ENCODE measurements at regions not wholly inside any gene's neighbourhood (a gene's known extent, or its start where the extent isn't known, plus 50 kb on each side); places are given as distances from the start of the nearest gene placed in this dataset.

DNA sequence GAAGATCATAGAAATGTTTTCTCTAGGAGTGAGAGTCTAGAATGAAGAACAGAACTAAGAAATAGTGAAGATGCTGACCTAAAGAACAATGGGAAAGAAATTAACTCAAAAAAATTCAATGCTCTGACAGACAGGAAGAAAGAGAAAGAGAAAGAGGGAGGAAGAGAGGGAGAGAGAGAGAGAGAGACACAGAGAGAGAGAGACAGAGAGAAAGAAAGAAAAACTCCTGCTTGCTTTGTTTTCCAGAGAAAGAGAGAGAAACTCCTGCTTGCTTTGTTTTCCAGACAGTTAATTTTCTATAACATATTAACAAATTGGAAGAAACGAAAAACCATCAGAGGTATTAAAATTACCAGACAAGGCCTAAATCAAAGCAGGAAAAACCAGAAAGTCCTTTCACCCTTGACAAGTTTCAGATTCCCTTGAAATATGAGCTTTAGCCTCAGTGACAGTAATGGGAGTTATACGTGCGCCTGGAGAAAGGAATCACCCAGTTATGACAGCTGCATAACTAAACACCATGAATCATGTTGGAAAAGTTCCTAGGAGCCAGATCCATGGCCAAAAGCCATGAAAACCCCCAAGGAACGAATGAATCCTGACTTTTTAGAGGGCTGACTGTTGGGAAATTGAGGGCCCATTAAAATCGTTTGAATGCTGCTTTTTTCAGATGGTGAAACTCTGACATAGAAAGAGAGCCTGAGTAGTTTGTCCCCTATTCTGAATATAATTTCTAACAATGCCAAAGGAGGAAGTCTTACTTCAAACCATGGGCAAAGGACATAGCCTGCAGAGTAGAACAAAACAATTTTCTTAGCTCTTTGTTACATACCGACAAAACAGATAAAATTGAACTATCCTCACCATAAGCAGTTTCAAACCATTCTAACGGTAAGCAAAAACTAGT lies 228.6 kb upstream of the CHST9 start:
- no peaks in the 10 kb centered on the region for H3K36me3 ChIP-seq (ENCODE audit: control insufficient read depth in 2 of 2, extremely low read depth in 1 of 2, insufficient read depth in 2 of 2, low read length in 2 of 2)
- no peak for TF ChIP-seq GATA2 (IDR thresholded peaks at IDR 0.05; ENCODE audit: insufficient read depth, insufficient read length, low read depth, low read length)
- TF ChIP-seq, protein P1, sequence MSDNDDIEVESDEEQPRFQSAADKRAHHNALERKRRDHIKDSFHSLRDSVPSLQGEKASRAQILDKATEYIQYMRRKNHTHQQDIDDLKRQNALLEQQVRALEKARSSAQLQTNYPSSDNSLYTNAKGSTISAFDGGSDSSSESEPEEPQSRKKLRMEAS (IDR thresholded peaks at IDR 0.05; ENCODE audit: insufficient read depth, insufficient read length) = no peak
- H3K9me3 ChIP-seq (replicated peaks; ENCODE audit: control insufficient read depth, insufficient read depth, low read length) = no peaks in the 10 kb centered on the region
- H3K27ac ChIP-seq (ENCODE audit: insufficient read depth, low read depth, low read length) = no peak overlapping the region
- POLR2A ChIA-PET = no interaction called here
- H4K20me1 ChIP-seq (replicated peaks; ENCODE audit: control insufficient read depth, extremely low read depth, insufficient read depth, low read length) = no peaks in the 10 kb centered on the region
- BruUV-seq (replicated peaks) = no TSS peak
- no peaks in the 10 kb centered on the region for H3K9me1 ChIP-seq (replicated peaks; ENCODE audit: control insufficient read depth, extremely low read depth, insufficient read depth, low read length)
- H3K27me3 ChIP-seq (ENCODE audit: control insufficient read depth in 2 of 2, insufficient read depth in 2 of 2, low read length in 2 of 2) = no peaks in the 10 kb centered on the region
- intact Hi-C loops (cut with micrococcal nuclease) (no loop called here), dilution Hi-C loops (cut with MboI; ENCODE audit: extremely low pct_ligation_motif_present, low sequenced_read_pairs) (no loop called here)
- DNase-seq (ENCODE audit: low read depth, low spot score) = no peak
- no peak for FAIRE-seq
- CTCF ChIA-PET = no interaction called here
- no peak overlapping the region for H2AFZ ChIP-seq (ENCODE audit: low read depth, low read length)
- H3K4me3 ChIP-seq (replicated peaks in 1 of 3; ENCODE audit: insufficient read depth in 1 of 3, low read depth in 1 of 3, low read length in 3 of 3) = no peak overlapping the region
- no peaks in the 10 kb centered on the region for H3K4me1 ChIP-seq (ENCODE audit: control insufficient read depth, extremely low read depth, insufficient read depth, low read length)
- no peak overlapping the region for H3K9ac ChIP-seq (replicated peaks; ENCODE audit: extremely low read depth, insufficient read depth, low read length)
- no peak overlapping the region for H3K4me2 ChIP-seq (ENCODE audit: insufficient read depth, low read length)
- no peaks in the 10 kb centered on the region for H3K79me2 ChIP-seq (ENCODE audit: control insufficient read depth, insufficient read depth, low read length)

DNA sequence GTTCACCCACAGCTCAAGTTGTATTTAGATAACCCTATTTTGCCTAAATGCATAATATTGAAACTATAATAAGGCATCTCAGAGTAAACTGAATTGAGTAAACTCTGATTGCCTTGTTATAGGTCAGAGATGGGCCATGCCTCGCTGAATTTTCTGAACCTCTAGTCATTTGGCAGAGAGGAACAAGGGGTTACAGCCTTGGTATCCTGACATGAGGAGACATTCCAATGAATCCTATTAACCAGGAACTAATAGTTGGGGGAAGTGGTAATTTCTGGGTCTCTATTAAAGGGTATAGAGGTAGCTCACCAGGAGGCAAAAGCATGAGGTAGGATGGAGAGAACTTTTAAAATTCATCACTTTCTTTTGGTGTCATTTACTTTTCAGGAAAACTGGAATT lies 227.4 kb upstream of the CHST9 start:
- Histone ChIP-seq H3K4me3 (replicated peaks in 1 of 3; ENCODE audit: insufficient read depth in 1 of 3, low read depth in 1 of 3, low read length in 3 of 3) (no peak overlapping the region), H3K79me2 (ENCODE audit: control insufficient read depth, insufficient read depth, low read length) (no peaks in the 10 kb centered on the region), H3K9me1 (replicated peaks; ENCODE audit: control insufficient read depth, extremely low read depth, insufficient read depth, low read length) (no peaks in the 10 kb centered on the region), H3K4me2 (ENCODE audit: insufficient read depth, low read length) (no peak overlapping the region), H3K9me3 (replicated peaks; ENCODE audit: control insufficient read depth, insufficient read depth, low read length) (no peaks in the 10 kb centered on the region), H3K9ac (replicated peaks; ENCODE audit: extremely low read depth, insufficient read depth, low read length) (no peak overlapping the region), H3K4me1 (ENCODE audit: control insufficient read depth, extremely low read depth, insufficient read depth, low read length) (no peaks in the 10 kb centered on the region), H3K27me3 (ENCODE audit: control insufficient read depth in 2 of 2, insufficient read depth in 2 of 2, low read length in 2 of 2) (no peaks in the 10 kb centered on the region), H3K36me3 (ENCODE audit: control insufficient read depth in 2 of 2, extremely low read depth in 1 of 2, insufficient read depth in 2 of 2, low read length in 2 of 2) (no peaks in the 10 kb centered on the region), H2AFZ (ENCODE audit: low read depth, low read length) (no peak overlapping the region), H4K20me1 (replicated peaks; ENCODE audit: control insufficient read depth, extremely low read depth, insufficient read depth, low read length) (no peaks in the 10 kb centered on the region), H3K27ac (ENCODE audit: insufficient read depth, low read depth, low read length) (no peak overlapping the region)
- no TSS peak for BruUV-seq (replicated peaks)
- no peak for TF ChIP-seq POLR2A (IDR thresholded peaks at IDR 0.05; ENCODE audit: low read depth, low read length)
- no peak for TF ChIP-seq MYC (IDR thresholded peaks at IDR 0.05; ENCODE audit: low read depth, low read length)
- TF ChIP-seq, protein P2, sequence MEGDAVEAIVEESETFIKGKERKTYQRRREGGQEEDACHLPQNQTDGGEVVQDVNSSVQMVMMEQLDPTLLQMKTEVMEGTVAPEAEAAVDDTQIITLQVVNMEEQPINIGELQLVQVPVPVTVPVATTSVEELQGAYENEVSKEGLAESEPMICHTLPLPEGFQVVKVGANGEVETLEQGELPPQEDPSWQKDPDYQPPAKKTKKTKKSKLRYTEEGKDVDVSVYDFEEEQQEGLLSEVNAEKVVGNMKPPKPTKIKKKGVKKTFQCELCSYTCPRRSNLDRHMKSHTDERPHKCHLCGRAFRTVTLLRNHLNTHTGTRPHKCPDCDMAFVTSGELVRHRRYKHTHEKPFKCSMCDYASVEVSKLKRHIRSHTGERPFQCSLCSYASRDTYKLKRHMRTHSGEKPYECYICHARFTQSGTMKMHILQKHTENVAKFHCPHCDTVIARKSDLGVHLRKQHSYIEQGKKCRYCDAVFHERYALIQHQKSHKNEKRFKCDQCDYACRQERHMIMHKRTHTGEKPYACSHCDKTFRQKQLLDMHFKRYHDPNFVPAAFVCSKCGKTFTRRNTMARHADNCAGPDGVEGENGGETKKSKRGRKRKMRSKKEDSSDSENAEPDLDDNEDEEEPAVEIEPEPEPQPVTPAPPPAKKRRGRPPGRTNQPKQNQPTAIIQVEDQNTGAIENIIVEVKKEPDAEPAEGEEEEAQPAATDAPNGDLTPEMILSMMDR (IDR thresholded peaks at IDR 0.05; ENCODE audit: extremely low read depth in 1 of 2, insufficient read depth in 1 of 2, low read depth in 1 of 2, low read length in 2 of 2) = no peak
- TF ChIP-seq GATA2 (IDR thresholded peaks at IDR 0.05; ENCODE audit: insufficient read depth, insufficient read length, low read depth, low read length) = no peak
- TF ChIP-seq, protein P1 (IDR thresholded peaks at IDR 0.05; ENCODE audit: insufficient read depth, insufficient read length) = no peak
- TF ChIP-seq POLR2AphosphoS5 (IDR thresholded peaks at IDR 0.05; ENCODE audit: insufficient read depth, low read depth, low read length) = no peak
- no peak for TF ChIP-seq JUN (IDR thresholded peaks at IDR 0.05; ENCODE audit: borderline replicate concordance, insufficient read depth, insufficient read length, low read depth)
- no peak for TF ChIP-seq FOS (IDR thresholded peaks at IDR 0.05; ENCODE audit: borderline replicate concordance, insufficient read depth, low read length)
- TF ChIP-seq EZH2 (IDR thresholded peaks at IDR 0.05; ENCODE audit: borderline replicate concordance, low read depth, low read length, severe bottlenecking) = no peak
- ChIA-PET POLR2A (no interaction called here), CTCF (no interaction called here)
- intact Hi-C loops (cut with micrococcal nuclease) (no loop called here), dilution Hi-C loops (cut with MboI; ENCODE audit: extremely low pct_ligation_motif_present, low sequenced_read_pairs) (no loop called here)
- DNase-seq (ENCODE audit: low read depth, low spot score) (no peak), FAIRE-seq (no peak)
